Spinal cord (tissue), 9 donors: ENCODE measurements at regions not wholly inside any gene's neighbourhood (a gene's known extent, or its start where the extent isn't known, plus 50 kb on each side); places are given as distances from the start of the nearest gene placed in this dataset.
A peak's percentile ranks its signal among the peaks of the same experiment; 100 is the strongest.
"Not testable (repeated sequence)": the region's sequence is repeated elsewhere in the genome, so short reads cannot be mapped to it uniquely, and the experiment has no call there.

Experiments used
- DNase-seq, 6 donors: peaks; one replicate each; pipeline versions ENCODE4 v3.0.0 to v3.0.0-alpha.2; 2013 to 2015; ENCODE audit warnings: low spot score in 6 of 6, low read depth in 4 of 6
- H3K27ac ChIP-seq: one replicate; pipeline ENCODE4 v1.5.1; 2013; ENCODE audit warnings: low read depth, low read length, control low read depth
- H3K27me3 ChIP-seq: one replicate; pipeline ENCODE4 v1.6.1; 2013; ENCODE audit warnings: low read length; ENCODE audit not compliant: control insufficient read depth, insufficient read depth
- H3K36me3 ChIP-seq: one replicate; pipeline ENCODE4 v1.6.1; 2013; ENCODE audit warnings: low read length; ENCODE audit not compliant: control insufficient read depth, insufficient read depth
- H3K4me1 ChIP-seq: one replicate; pipeline ENCODE4 v1.6.1; 2013; ENCODE audit warnings: low read length; ENCODE audit not compliant: control insufficient read depth, insufficient read depth
- H3K4me3 ChIP-seq: one replicate; pipeline ENCODE4 v1.5.1; 2013; ENCODE audit warnings: low read depth, low read length, control low read depth
- H3K9me3 ChIP-seq: one replicate; pipeline ENCODE4 v1.6.1; 2013; ENCODE audit warnings: low read length; ENCODE audit not compliant: control insufficient read depth, insufficient read depth
- WGBS: methylation state at CpG from one replicate; pipeline ENCODE4 v1.1.5; 2013; ENCODE audit warnings: missing lambda C conversion rate; ENCODE audit not compliant: insufficient coverage; 5-methylcytosine and 5-hydroxymethylcytosine counted together
- donor health status: healthy.

DNA sequence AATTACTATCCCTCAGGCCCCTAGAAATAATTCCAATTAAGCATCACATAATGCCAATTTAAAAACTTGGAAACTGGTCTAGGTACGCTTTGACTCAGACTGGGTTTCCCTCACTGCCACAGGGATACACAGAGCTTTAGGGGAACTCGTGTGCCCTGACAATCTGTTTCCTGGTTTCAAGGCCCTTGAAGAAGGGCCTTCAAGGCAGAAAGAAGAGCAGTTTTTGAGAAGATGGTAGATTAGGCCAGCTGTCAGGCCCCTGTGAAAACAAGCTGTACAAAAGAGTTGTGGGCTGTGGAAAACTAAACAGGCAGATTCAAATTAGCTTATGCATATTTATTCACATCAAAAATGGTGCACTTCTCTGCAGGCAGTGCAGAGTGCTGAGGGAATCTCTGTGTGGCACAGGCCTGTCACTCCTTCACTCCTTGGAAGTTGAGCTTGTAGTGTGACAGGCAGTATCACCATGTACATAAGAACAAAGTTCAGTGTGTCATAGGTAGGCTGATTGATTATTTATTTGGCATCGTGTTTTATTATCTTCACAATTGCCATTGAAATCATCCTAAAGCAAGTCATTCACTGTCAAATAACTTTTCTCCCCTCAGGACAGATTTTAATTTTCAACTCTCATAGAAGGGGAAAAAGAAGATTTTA is 614.4 kb upstream of the GYPC start:
- no peaks in the 10 kb centered on the region for H3K4me1 ChIP-seq
- DNase-seq = no peak
- H3K9me3 ChIP-seq = no peaks in the 10 kb centered on the region
- H3K36me3 ChIP-seq = no peaks in the 10 kb centered on the region
- 58% methylated on average over 2 of the region's 3 CpGs for WGBS
- no peak overlapping the region for H3K27ac ChIP-seq
- H3K4me3 ChIP-seq = no peak overlapping the region
- H3K27me3 ChIP-seq = no peaks in the 10 kb centered on the region

DNA sequence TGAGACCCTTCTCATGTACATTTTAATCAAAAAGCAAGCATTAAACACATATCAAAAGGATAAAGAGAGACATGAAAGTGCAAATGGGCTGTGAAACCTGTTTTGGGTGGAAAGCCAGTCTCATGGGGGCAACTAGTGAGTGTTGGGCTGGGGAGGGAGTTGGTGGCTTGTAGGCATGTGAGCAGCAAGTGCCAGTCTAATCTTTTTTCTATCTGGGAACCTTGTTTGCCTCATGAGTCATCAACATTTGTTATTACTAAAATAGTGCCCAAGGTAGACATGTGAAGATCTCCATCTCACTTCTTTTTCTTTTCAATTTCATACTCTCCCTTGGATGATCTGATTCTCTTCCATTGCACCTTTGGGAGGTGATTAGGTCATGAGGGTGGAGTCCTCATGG is 613.9 kb upstream of the GYPC start:
- H3K27me3 ChIP-seq = no peaks in the 10 kb centered on the region
- H3K4me1 ChIP-seq = no peaks in the 10 kb centered on the region
- H3K27ac ChIP-seq = no peak overlapping the region
- no peak overlapping the region for H3K4me3 ChIP-seq
- no peaks in the 10 kb centered on the region for H3K9me3 ChIP-seq
- no peaks in the 10 kb centered on the region for H3K36me3 ChIP-seq
- DNase-seq = no peak

DNA sequence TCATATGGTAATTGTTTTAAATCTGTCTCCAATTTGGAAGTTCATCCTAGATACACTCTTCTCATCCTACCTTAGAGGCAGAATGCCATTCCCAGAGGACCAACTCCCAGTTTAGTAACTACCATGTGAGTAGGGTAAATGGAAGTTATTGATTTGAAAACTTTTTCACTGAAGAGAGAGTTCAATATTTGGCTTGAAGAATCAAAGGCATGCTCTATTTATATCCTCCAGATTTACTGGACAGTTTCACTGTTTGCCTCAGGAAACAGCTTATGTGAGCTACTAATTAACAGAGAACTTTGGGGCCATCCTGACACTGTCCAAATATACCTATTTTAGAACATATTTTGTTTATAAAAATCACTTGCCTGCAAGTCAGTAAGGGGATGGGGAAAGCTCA is 607.2 kb upstream of the GYPC start:
- H3K27me3 ChIP-seq = no peaks in the 10 kb centered on the region
- peaks cover 2% of the 10 kb centered on the region for H3K9me3 ChIP-seq
- no peak overlapping the region for H3K27ac ChIP-seq
- no peak overlapping the region for H3K4me3 ChIP-seq
- DNase-seq = no peak
- no peaks in the 10 kb centered on the region for H3K4me1 ChIP-seq
- no peaks in the 10 kb centered on the region for H3K36me3 ChIP-seq

DNA sequence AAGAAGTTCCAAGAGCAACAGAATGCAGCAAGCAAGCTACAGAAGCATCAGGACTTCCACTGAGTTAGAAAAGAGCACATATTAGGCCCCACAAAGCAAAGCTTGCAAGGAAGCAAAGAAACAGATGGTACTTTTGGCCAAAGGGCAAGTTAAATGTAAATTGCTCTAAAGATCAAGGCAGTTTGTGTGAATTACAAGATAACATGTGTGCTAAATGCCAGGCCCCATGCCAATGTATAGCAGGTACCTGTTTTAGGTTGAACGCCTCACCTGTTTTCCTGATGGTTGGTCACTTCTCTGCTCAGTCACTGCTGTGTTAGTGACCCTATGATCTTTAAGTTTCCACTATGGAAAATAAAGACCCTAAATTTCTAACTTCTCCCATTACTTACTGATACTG is 606.5 kb upstream of the GYPC start:
- no CpG with 5 or more reads among the region's 1 CpG for WGBS
- H3K27ac ChIP-seq = no peak overlapping the region
- no peaks in the 10 kb centered on the region for H3K4me1 ChIP-seq
- peaks cover 2% of the 10 kb centered on the region for H3K9me3 ChIP-seq
- H3K27me3 ChIP-seq = no peaks in the 10 kb centered on the region
- peak in 1 of 6 donors; percentile 7 for DNase-seq
- no peak overlapping the region for H3K4me3 ChIP-seq
- no peaks in the 10 kb centered on the region for H3K36me3 ChIP-seq

DNA sequence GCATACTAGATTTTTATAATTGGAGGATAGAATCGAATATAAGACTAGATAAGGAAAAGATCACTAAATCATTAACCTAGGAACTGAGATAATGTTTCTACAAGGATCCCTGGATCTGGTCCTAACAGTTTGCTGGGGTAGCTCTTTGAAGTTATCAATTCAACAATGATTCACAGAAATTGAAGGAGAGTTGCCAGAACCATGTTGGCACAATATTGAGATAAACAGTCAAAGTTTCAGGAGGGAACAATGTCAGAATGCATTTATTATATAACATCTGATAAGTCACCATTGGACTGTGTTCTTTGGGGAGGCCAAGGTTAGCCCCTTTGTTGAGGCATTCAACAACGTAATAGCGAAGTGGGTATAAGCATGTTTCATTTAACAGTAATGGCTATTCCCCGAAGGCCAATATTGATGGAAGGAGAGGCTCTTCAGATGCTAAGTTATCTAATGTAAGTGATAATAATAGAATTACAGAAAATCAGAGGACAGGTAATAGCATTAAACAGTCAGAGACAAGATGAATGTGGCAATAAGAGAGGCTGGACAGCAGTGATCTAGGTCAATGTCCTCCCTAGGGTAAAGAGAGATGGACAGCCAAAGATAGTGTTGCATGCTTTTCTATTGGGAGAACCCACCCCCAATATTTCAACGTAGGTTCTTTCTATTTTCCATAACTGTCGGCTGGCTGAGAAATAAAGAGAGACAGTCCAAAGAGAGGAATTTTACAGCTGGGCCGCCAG is 604.8 kb upstream of the GYPC start:
- Histone ChIP-seq H3K9me3 (peaks cover 2% of the 10 kb centered on the region), H3K4me1 (no peaks in the 10 kb centered on the region), H3K4me3 (no peak overlapping the region), H3K27ac (no peak overlapping the region), H3K27me3 (no peaks in the 10 kb centered on the region), H3K36me3 (no peaks in the 10 kb centered on the region)
- WGBS = 100% methylated on average over 3 of the region's 7 CpGs
- DNase-seq = no peak

DNA sequence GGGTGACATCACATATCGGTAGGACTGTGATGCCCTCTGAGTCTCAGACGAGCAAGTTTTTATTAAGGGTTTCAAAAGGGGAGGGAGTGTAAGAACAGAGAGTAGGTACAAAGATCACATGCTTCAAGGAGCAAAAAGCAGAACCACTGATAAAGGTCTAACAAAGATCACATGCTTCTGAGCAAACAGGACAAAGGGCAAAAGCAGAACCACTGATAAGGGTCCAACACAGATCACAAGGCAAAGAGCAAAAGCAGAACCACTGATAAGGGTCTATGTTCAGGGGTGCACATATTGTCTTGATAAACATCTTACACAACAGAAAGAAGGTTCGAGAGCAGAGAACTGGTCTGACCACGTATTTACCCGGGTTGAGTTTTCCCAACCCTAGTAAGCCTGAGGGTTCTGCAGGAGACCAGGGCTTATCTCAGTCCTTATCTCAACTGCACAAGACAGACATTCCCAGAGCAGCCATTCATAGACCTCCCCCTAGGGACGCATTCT is 604.2 kb upstream of the GYPC start:
- H3K27me3 ChIP-seq, DNase-seq: not testable (repeated sequence)
- WGBS = 94% methylated on average over 3 of the region's 6 CpGs

DNA sequence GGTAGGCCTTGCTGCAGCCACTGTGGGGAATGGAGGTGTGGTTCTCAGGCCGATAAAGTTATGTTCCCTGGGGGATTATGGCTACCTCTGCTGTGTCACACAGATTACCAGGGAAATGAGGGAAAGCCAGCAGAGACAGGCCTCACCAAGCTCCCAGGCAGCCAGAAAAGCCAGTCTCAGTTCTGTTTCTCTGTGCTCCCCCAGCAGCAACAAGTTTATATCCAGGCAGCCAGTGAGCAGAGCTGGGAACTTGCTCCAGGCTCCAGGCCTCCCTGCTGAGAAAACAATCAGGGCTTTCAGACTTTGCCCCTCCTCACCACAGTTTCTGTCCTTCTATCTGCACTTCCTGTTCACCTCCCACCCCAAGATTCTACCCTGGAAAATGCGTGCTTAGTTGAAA is 596.6 kb upstream of the GYPC start:
- no peaks in the 10 kb centered on the region for H3K4me1 ChIP-seq
- no peak overlapping the region for H3K4me3 ChIP-seq
- H3K27ac ChIP-seq = peak overlapping the region; percentile 64
- no peaks in the 10 kb centered on the region for H3K27me3 ChIP-seq
- H3K9me3 ChIP-seq = no peaks in the 10 kb centered on the region
- peak in 1 of 6 donors; percentile 3 for DNase-seq
- no peaks in the 10 kb centered on the region for H3K36me3 ChIP-seq
- WGBS = 62% methylated on average over 2 of the region's 2 CpGs

More for the DNA sequence above, 604.2 kb upstream of the GYPC start:
- H3K4me1 ChIP-seq, H3K27ac ChIP-seq, H3K9me3 ChIP-seq, H3K4me3 ChIP-seq, H3K36me3 ChIP-seq: not testable (repeated sequence)

DNA sequence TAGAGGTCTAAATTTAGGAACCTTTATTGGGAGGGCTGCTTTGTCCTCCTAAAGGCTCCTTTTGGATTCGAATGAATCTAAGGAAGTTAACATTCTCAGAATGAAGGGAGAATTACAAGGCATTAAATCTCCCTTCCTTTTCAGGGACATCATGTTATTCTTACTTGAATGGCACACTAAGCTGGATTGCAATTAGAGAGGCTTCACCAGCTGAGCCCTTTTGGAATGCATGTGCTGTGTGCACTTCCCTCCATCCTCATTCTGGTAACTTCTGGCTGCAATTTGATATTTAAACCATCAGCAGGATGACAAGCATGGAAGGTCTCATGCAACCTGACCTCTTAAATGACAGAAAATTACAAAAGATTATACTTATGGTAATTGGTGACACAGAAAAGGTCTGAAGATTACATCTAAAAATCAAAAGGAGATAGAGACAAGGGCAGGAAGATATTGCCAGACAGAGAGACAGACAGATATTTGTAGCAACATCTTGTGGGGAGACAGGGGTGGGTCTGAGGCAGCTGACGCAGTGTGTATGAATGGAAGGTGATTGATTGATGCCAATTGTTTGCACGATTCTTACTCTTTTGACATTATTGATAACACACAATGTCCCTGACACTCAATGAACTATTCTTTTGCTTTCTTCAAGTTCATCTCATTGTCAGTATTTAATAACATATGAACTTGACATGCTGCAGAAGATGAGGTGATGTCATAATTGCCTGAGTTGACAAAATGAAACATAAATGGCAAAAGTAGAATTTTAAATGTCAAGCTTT is 570.8 kb upstream of the GYPC start:
- no CpG with 5 or more reads among the region's 3 CpGs for WGBS
- Histone ChIP-seq H3K27ac (no peak overlapping the region), H3K27me3 (no peaks in the 10 kb centered on the region), H3K4me1 (no peaks in the 10 kb centered on the region), H3K4me3 (no peak overlapping the region), H3K9me3 (no peaks in the 10 kb centered on the region), H3K36me3 (no peaks in the 10 kb centered on the region)
- peak in 3 of 6 donors; percentile 6 to 47 (median 14) for DNase-seq

DNA sequence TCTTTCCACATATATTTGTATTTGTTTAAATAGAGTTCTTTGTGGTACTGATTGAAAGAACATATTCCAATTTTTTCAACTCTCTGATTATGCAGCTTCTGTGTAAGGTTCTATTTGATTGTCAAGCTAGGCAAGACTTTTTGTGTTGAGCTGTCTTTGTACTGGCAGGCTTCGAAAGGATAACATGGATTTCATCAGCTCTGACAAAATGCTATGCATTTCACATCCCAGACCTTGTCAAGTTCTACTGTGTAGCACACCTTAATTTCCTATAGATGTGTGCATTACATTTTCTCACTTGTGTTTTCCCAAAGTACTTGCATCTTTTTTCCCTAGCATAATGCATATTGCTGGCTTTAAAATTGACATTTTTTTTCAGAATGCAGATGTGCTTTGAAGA is 555.0 kb upstream of the GYPC start:
- peak in 1 of 6 donors; percentile 21 for DNase-seq
- no peaks in the 10 kb centered on the region for H3K4me1 ChIP-seq
- H3K4me3 ChIP-seq = no peak overlapping the region
- no CpG with 5 or more reads among the region's 1 CpG for WGBS
- no peak overlapping the region for H3K27ac ChIP-seq
- H3K27me3 ChIP-seq = no peaks in the 10 kb centered on the region
- no peaks in the 10 kb centered on the region for H3K36me3 ChIP-seq
- H3K9me3 ChIP-seq = no peaks in the 10 kb centered on the region
